ENCODE measurements at regions not wholly inside any gene's neighbourhood (a gene's known extent, or its start where the extent isn't known, plus 50 kb on each side); places are given as distances from the start of the nearest gene placed in this dataset.

DNA sequence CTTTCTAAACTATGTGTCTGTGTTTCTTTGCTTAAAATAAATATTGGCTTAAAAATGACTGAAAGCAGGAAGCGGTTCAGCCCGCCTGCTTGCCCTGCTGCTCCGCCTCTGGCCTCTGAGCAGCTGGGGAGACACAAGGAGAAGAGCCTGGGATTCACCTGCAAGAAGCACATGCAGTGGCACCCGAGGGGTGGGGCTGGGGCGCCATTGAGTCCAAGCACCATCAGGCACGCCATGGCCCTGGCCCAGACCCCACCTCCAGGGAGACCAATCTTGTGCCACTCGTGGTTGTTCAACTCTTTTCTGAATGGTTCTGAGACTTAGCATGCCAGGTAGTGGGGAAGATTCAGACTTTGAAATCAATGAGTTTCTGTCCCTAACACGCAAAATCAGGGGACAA is 495.5 kb upstream of the MYT1L start:
- peak; percentile 3 for DNase-seq (ENCODE audit: low spot score)
- no peak overlapping the region for H3K27ac ChIP-seq (ENCODE audit: low read depth in 1 of 2, low read length in 2 of 2)
- H3K36me3 ChIP-seq (ENCODE audit: control insufficient read depth in 4 of 4, insufficient read depth in 3 of 4, low read depth in 1 of 4, low read length in 3 of 4): no peaks in the 10 kb centered on the region
- TF ChIP-seq NR2F2 (IDR thresholded peaks at IDR 0.05): no peak
- no peak for TF ChIP-seq ATF3 (IDR thresholded peaks at IDR 0.05)
- no peak for TF ChIP-seq JUND (IDR thresholded peaks at IDR 0.05)
- TF ChIP-seq RXRA (IDR thresholded peaks at IDR 0.05): no peak
- H3K9me3 ChIP-seq (ENCODE audit: control insufficient read depth in 4 of 4, low read length in 3 of 4): peaks cover 0 to 3% (median 1%) of the 10 kb centered on the region in 4 donors
- no peaks in the 10 kb centered on the region for H3K27me3 ChIP-seq (ENCODE audit: control insufficient read depth in 4 of 4, insufficient read depth in 4 of 4, low read length in 3 of 4)
- H3K4me1 ChIP-seq (ENCODE audit: control insufficient read depth in 4 of 4, insufficient read depth in 4 of 4, low read length in 3 of 4): no peaks in the 10 kb centered on the region
- H3K4me3 ChIP-seq (ENCODE audit: low read depth in 1 of 3, low read length in 3 of 3): no peak overlapping the region
- no peak overlapping the region for H3K9ac ChIP-seq (ENCODE audit: low read depth in 1 of 2, low read length in 2 of 2)
- 70% methylated on average over 8 of the region's 8 CpGs for WGBS

DNA sequence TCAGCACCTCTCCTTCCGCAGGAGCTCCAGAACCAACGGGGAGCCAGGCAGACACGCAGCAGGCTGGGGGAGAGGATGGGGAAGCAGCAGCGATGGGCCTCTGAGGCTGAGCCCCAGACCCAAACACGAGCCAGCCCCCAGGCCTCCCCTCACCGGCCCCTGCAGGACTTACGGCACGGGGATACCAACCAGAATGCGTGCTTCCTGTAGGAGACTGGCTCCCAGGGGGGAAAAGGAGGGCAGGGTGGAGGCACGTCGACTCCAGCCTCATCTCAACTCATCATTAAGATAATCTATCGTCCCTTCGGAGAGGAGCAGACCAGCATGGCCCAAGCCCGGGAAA is 495.1 kb upstream of the MYT1L start:
- 65% methylated on average over 14 of the region's 14 CpGs for WGBS
- Histone ChIP-seq H3K36me3 (ENCODE audit: control insufficient read depth in 4 of 4, insufficient read depth in 3 of 4, low read depth in 1 of 4, low read length in 3 of 4) (no peaks in the 10 kb centered on the region), H3K4me1 (ENCODE audit: control insufficient read depth in 4 of 4, insufficient read depth in 4 of 4, low read length in 3 of 4) (no peaks in the 10 kb centered on the region), H3K27me3 (ENCODE audit: control insufficient read depth in 4 of 4, insufficient read depth in 4 of 4, low read length in 3 of 4) (no peaks in the 10 kb centered on the region), H3K9me3 (ENCODE audit: control insufficient read depth in 4 of 4, low read length in 3 of 4) (peaks cover 0 to 7% (median 2%) of the 10 kb centered on the region in 4 donors), H3K9ac (ENCODE audit: low read depth in 1 of 2, low read length in 2 of 2) (no peak overlapping the region), H3K27ac (ENCODE audit: low read depth in 1 of 2, low read length in 2 of 2) (no peak overlapping the region), H3K4me3 (ENCODE audit: low read depth in 1 of 3, low read length in 3 of 3) (no peak overlapping the region)
- peak; percentile 27 for DNase-seq (ENCODE audit: low spot score)
- no peak for TF ChIP-seq ATF3 (IDR thresholded peaks at IDR 0.05)
- no peak for TF ChIP-seq EGR1 (IDR thresholded peaks at IDR 0.05; ENCODE audit: low read depth in 2 of 2)
- no peak for TF ChIP-seq RAD21 (IDR thresholded peaks at IDR 0.05)
- no peak for TF ChIP-seq HNF4A (conservative IDR thresholded peaks at IDR 0.05)
- TF ChIP-seq ZBTB33 (IDR thresholded peaks at IDR 0.05): no peak
- no peak for TF ChIP-seq SP1 (IDR thresholded peaks at IDR 0.05)
- no peak for TF ChIP-seq GABPA (IDR thresholded peaks at IDR 0.05 in 1 of 2, conservative IDR thresholded peaks at IDR 0.05 in 1 of 2)
- no peak for TF ChIP-seq HNF4G (IDR thresholded peaks at IDR 0.05)
- TF ChIP-seq RXRA (IDR thresholded peaks at IDR 0.05): no peak
- TF ChIP-seq, protein P1, sequence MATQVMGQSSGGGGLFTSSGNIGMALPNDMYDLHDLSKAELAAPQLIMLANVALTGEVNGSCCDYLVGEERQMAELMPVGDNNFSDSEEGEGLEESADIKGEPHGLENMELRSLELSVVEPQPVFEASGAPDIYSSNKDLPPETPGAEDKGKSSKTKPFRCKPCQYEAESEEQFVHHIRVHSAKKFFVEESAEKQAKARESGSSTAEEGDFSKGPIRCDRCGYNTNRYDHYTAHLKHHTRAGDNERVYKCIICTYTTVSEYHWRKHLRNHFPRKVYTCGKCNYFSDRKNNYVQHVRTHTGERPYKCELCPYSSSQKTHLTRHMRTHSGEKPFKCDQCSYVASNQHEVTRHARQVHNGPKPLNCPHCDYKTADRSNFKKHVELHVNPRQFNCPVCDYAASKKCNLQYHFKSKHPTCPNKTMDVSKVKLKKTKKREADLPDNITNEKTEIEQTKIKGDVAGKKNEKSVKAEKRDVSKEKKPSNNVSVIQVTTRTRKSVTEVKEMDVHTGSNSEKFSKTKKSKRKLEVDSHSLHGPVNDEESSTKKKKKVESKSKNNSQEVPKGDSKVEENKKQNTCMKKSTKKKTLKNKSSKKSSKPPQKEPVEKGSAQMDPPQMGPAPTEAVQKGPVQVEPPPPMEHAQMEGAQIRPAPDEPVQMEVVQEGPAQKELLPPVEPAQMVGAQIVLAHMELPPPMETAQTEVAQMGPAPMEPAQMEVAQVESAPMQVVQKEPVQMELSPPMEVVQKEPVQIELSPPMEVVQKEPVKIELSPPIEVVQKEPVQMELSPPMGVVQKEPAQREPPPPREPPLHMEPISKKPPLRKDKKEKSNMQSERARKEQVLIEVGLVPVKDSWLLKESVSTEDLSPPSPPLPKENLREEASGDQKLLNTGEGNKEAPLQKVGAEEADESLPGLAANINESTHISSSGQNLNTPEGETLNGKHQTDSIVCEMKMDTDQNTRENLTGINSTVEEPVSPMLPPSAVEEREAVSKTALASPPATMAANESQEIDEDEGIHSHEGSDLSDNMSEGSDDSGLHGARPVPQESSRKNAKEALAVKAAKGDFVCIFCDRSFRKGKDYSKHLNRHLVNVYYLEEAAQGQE (IDR thresholded peaks at IDR 0.05): no peak
- TF ChIP-seq FOXA2 (IDR thresholded peaks at IDR 0.05): no peak
- TF ChIP-seq MAX (IDR thresholded peaks at IDR 0.05): no peak
- TF ChIP-seq JUND (IDR thresholded peaks at IDR 0.05): no peak
- TF ChIP-seq, protein P2, sequence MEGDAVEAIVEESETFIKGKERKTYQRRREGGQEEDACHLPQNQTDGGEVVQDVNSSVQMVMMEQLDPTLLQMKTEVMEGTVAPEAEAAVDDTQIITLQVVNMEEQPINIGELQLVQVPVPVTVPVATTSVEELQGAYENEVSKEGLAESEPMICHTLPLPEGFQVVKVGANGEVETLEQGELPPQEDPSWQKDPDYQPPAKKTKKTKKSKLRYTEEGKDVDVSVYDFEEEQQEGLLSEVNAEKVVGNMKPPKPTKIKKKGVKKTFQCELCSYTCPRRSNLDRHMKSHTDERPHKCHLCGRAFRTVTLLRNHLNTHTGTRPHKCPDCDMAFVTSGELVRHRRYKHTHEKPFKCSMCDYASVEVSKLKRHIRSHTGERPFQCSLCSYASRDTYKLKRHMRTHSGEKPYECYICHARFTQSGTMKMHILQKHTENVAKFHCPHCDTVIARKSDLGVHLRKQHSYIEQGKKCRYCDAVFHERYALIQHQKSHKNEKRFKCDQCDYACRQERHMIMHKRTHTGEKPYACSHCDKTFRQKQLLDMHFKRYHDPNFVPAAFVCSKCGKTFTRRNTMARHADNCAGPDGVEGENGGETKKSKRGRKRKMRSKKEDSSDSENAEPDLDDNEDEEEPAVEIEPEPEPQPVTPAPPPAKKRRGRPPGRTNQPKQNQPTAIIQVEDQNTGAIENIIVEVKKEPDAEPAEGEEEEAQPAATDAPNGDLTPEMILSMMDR (IDR thresholded peaks at IDR 0.05; ENCODE audit: low read depth, low read length, missing input control): no peak
- TF ChIP-seq YY1 (IDR thresholded peaks at IDR 0.05): no peak
- TF ChIP-seq FOXA1 (IDR thresholded peaks at IDR 0.05): no peak

All from liver (tissue), 8 donors.